SU-DHL-6 (cell line): ENCODE measurements at regions not wholly inside any gene's neighbourhood (a gene's known extent, or its start where the extent isn't known, plus 50 kb on each side); places are given as distances from the start of the nearest gene placed in this dataset.

ENCODE experiments used
- H2AFZ ChIP-seq: fragments of 200-600 bp; sonication (generic); 2 replicates; pipeline ENCODE4 v1.6.1; 2014; ENCODE audit warnings: low read depth, mild to moderate bottlenecking, moderate library complexity, mixed read lengths, antibody characterized with exemption, low read length; ENCODE audit not compliant: severe bottlenecking
- H3F3A ChIP-seq: fragments of 200-600 bp; shearing (Covaris generic); 2 replicates; pipeline ENCODE4 v1.6.0; 2016; ENCODE audit warnings: antibody characterized with exemption, mild to moderate bottlenecking; ENCODE audit not compliant: insufficient read depth
- H3K27ac ChIP-seq: fragments of 200-600 bp; sonication (generic); 2 replicates; pipeline ENCODE4 v1.5.1; 2016; ENCODE audit warnings: low read depth, mild to moderate bottlenecking, low read length, moderate library complexity, mixed read lengths
- H3K27me3 ChIP-seq: fragments of 200-600 bp; sonication (generic), shearing (Covaris generic); 2 replicates; pipeline ENCODE4 v1.6.0; 2014; ENCODE audit warnings: mild to moderate bottlenecking, low read length
- H3K36me3 ChIP-seq: fragments of 200-600 bp; sonication (generic); 2 replicates; pipeline ENCODE4 v1.6.1; 2014; ENCODE audit warnings: mild to moderate bottlenecking, low read length, mixed read lengths
- H3K4me2 ChIP-seq: fragments of 300-600, 200-600 bp; shearing (Covaris generic), sonication (generic); 2 replicates; pipeline ENCODE4 v1.6.0; 2014; ENCODE audit warnings: low read length, low read depth, mild to moderate bottlenecking; ENCODE audit not compliant: poor library complexity, severe bottlenecking
- H3K4me3 ChIP-seq: fragments of 200-600 bp; sonication (generic); 2 replicates; pipeline ENCODE4 v1.5.1; 2014; ENCODE audit warnings: antibody characterized with exemption, low read length, mild to moderate bottlenecking, mixed read lengths; ENCODE audit not compliant: insufficient read depth, poor library complexity, severe bottlenecking
- H3K79me2 ChIP-seq: fragments of 200-600 bp; sonication (generic); 2 replicates; pipeline ENCODE4 v1.6.1; 2014; ENCODE audit warnings: mild to moderate bottlenecking, low read length, moderate library complexity; ENCODE audit not compliant: insufficient read depth
- H3K9ac ChIP-seq: fragments of 200-600 bp; sonication (generic); 2 replicates; pipeline ENCODE4 v1.7.0; 2014; ENCODE audit warnings: mild to moderate bottlenecking, low read length
- H3K9me2 ChIP-seq: fragments of 200-600 bp; sonication (generic); replicated peaks from 2 replicates; pipeline ENCODE4 v1.6.1; 2014; ENCODE audit warnings: low read length; ENCODE audit not compliant: insufficient read depth
- H3K9me3 ChIP-seq: fragments of 200-600 bp; sonication (generic); 2 replicates; pipeline ENCODE4 v1.6.1; 2014; ENCODE audit warnings: low read length, mixed read lengths; ENCODE audit not compliant: insufficient read depth
- H4K20me1 ChIP-seq: fragments of 200-600 bp; sonication (generic); 2 replicates; pipeline ENCODE4 v1.6.1; 2014; ENCODE audit warnings: low read depth, mild to moderate bottlenecking, antibody characterized with exemption, low read length, moderate library complexity, mixed read lengths
- CTCF ChIP-seq: fragments of 200-600 bp; sonication (generic); IDR thresholded peaks from one replicate; pipeline ENCODE4 v1.5.1; 2017; ENCODE audit warnings: antibody characterized with exemption, mild to moderate bottlenecking, low read length, moderate library complexity; ENCODE audit not compliant: insufficient read depth, poor library complexity, severe bottlenecking
- EZH2phosphoT487 ChIP-seq: fragments of 200-600 bp; sonication (generic), shearing (Covaris generic); conservative IDR thresholded peaks from 2 replicates; pipeline ENCODE4 v1.6.1; 2018; ENCODE audit warnings: mild to moderate bottlenecking, antibody characterized with exemption, low read length, moderate library complexity, mixed read lengths

DNA sequence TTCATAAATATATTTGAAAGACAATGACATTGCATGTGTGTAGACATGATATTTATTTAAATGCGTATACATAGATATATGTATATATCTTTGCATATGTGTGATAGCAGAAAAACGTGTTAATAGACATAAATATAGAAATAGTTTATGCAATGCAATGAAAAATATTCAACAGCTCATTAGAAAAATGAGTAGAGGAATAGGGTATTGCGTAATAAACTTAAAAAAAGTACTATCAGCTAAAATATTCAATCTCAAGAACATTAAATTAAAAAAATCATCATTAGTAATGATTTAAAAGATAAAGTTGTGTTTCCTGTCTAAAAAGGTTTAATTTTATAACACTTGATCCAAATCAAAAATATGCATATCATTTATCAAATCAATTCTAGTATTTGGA, 2101.5 kb upstream of the TENM3 start:
- no peaks in the 10 kb centered on the region for H3K27me3 ChIP-seq
- no peak overlapping the region for H2AFZ ChIP-seq
- no peaks in the 10 kb centered on the region for H3K9me3 ChIP-seq
- no peak for TF ChIP-seq CTCF
- no peak for TF ChIP-seq EZH2phosphoT487
- H3K9me2 ChIP-seq: no peaks in the 10 kb centered on the region
- H3K79me2 ChIP-seq: no peaks in the 10 kb centered on the region
- no peaks in the 10 kb centered on the region for H3K36me3 ChIP-seq
- H3K9ac ChIP-seq: no peak overlapping the region
- no peaks in the 10 kb centered on the region for H3F3A ChIP-seq
- no peak overlapping the region for H3K4me3 ChIP-seq
- no peak overlapping the region for H3K4me2 ChIP-seq
- H4K20me1 ChIP-seq: no peaks in the 10 kb centered on the region
- H3K27ac ChIP-seq: no peak overlapping the region

DNA sequence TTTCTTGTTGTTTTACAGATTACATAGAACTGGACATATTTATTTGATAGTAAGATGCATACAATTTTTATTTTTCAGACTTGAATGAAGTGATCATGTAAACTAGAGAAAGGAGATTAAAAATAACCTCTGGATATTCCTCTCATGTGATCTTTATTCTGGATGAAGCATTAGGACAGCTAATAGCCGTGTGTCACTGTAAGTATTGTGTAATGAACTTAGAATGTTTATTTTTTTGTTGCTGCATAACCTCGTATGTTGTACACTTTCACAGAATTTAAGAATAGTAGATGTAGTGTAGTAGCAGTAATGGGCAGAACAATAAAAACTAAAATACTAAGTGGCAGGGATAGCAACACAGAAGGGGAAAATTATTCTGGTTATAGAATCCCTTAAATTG, 2094.5 kb upstream of the TENM3 start:
- no peaks in the 10 kb centered on the region for H4K20me1 ChIP-seq
- no peaks in the 10 kb centered on the region for H3K79me2 ChIP-seq
- H3K27ac ChIP-seq: no peak overlapping the region
- no peaks in the 10 kb centered on the region for H3K27me3 ChIP-seq
- H3K36me3 ChIP-seq: no peaks in the 10 kb centered on the region
- TF ChIP-seq CTCF (no peak), EZH2phosphoT487 (no peak)
- no peaks in the 10 kb centered on the region for H3K9me3 ChIP-seq
- H3K4me2 ChIP-seq: no peak overlapping the region
- H2AFZ ChIP-seq: no peak overlapping the region
- no peaks in the 10 kb centered on the region for H3K9me2 ChIP-seq
- H3F3A ChIP-seq: no peaks in the 10 kb centered on the region
- no peak overlapping the region for H3K4me3 ChIP-seq
- H3K9ac ChIP-seq: no peak overlapping the region

GRCh38 chr4:180150818-180151217, 2092.4 kb upstream of the TENM3 start:
- Histone ChIP-seq H3K27ac (peak overlapping the region; percentile 81; the same call in 1 of the 2 replicates), H3K36me3 (no peaks in the 10 kb centered on the region), H3F3A (no peaks in the 10 kb centered on the region; the same call in 1 of the 2 replicates), H2AFZ (peak overlapping the region; percentile 78), H3K27me3 (no peaks in the 10 kb centered on the region), H3K9me2 (no peaks in the 10 kb centered on the region), H3K4me3 (no peak overlapping the region), H3K9me3 (no peaks in the 10 kb centered on the region), H3K9ac (no peak overlapping the region), H3K79me2 (no peaks in the 10 kb centered on the region), H4K20me1 (no peaks in the 10 kb centered on the region), H3K4me2 (peak overlapping the region; percentile 49)
- no peak for TF ChIP-seq EZH2phosphoT487
- no peak for TF ChIP-seq CTCF
